GM18498 (cell line): ENCODE measurements at regions not wholly inside any gene's neighbourhood (a gene's known extent, or its start where the extent isn't known, plus 50 kb on each side); places are given as distances from the start of the nearest gene placed in this dataset.

Source experiments
- ATAC-seq: cut with Tn5 transposase; IDR thresholded peaks from one replicate; pipeline ENCODE4 v1.9.1; 2021; ENCODE audit warnings: mild to moderate bottlenecking, moderate library complexity; ENCODE audit not compliant: unreplicated experiment

DNA sequence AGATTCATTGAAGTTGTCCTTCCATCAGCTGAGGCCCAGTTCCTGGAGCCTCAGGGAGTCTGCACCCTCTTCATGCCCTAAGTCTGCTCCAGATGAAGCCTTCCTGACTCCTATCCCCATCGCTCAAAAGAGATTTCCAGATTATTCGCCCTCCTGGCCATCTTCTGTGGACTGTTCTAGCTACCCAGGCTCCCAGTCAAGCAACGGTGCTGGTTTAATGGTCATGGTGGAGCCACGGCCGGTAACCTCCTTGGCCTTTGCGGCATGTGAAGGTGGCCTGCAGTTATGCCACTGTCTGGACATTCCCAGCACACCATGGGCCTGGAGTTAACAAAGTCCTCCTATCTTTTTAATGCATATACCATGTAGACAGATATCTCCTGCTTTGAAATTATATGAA, 140.1 kb upstream of the ASB18 start:
- no peak for ATAC-seq

DNA sequence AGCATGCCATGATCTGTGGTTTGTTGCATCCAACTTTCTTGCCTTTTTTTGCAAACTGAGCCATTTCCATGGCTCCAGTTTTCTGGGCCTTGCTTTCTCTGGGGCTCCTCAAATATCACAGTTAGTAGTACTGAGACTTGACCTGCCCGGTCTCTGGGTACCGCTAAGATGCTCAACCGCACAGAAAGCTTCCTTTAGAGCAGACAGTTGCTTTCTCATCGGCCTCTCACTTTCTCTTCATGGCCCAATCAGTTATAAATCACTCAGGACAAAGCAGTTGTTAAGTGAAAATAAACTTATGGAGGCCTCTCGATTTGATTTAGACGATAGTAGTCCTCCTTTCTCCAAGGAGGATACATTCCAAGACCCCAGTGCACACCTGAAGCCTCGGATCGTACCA, 141.2 kb upstream of the ASB18 start:
- no peak for ATAC-seq

DNA sequence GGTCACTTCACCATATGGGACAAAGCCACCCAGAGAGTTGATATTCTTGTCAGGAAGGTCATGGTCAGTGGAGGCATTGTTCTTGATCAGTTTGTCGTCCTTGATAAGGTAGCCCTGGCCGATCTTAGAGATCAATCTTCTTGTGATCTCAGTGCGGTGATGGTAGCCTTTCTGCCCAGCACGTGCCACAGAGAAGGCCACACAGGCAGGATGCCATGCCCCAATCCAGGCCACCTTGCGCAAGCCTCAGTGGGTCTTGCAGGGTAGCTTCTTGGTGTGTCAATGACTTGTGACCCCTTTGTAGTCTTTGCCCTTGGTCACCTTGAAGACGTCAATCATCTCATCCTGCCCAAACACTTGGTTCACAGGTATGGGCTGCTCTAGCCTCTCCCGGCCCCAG, 143.9 kb upstream of the ASB18 start:
- no peak for ATAC-seq

DNA sequence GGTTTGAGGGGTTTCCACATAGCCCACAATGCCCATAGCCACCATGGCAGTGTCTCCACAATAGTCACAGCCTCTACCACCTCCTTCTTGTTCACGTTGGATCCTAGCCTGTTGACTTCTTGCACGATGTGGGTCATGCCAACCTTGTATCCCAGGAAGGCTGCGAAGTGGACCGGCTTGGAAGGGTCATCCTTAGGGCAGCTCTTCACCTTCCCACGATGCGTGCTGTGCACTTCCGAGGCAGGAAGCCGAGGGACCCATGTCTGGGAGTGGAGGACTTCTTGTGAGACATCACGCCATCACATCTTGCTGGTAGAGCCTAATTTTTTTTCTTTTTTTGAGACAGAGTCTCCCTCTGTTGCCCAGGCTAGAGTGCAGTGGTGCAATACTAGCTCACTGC, 144.6 kb upstream of the ASB18 start:
- ATAC-seq = no peak

DNA sequence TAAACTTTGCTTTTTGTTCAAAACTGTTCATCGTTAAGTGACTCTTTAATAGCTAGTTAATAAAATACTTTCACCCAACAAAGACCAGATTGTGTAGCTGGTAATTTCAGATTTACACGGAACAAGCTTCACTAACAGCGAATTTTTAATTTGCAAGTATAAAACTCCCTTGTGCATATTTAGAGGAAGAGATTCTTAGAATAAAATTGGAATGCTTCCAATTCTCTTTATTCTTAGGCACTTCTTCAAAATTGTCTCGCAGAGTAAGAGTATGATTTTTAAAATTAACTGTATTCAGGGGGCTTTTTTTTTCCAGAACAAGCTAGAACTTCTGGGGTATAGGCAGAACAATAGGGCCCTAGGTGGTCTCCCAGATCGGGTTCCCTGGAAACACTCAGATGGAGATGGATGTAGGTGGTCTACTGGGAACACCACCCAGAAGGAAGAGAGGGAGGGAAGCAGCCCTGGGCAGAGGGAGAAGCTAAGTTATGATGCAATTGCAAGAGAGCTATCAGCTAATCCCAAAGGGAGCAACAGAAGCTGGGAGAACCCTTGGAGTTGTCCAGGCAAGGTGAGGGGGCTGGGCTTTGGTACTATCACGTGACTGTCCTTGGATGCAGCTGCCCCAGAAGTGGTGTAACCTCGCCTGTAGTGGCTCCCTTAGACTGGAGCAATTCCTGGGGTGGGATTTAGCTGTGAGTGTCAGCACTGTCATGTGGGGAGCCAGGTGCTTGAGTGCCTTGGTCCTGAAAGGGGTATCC, 151.7 kb upstream of the ASB18 start:
- ATAC-seq = no peak

DNA sequence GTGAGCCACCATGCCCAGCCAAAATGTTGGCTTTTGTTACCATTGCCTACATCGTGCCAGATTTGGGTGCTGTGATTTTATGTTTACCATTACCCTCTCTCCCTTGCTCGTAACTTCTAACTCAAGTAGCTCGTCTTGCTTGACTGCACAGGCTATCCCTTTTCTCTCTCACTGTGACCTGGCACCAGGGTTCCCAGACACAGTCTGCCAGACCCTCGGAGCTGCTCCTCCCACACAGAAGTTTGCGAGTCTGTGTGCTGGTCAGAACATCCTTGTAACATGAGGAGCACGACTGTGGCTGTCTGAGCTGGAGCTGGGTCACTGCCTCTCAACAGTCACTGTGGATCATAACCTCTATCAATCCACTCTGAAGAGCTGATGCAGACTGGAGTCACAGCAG, 152.5 kb upstream of the ACKR3 start:
- ATAC-seq = no peak

DNA sequence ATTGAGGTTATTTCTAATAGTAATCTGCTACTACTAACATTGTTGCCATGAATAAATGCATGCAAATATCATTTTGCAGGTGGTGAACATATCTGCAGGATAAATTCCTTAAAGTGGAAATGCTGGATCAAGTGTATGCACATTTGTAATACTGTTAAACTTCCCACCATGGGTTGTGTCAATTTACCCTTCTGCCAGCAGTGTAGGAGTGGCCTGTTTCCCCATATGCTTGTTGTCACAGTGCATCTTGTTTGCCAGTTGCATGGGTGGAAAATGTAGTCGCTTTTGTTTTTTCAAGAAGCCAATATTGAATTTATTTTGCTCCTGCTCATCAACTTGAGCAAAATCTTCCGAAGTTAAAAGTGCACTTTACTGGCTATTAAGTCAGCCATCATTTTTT, 139.0 kb upstream of the ACKR3 start:
- no peak for ATAC-seq

DNA sequence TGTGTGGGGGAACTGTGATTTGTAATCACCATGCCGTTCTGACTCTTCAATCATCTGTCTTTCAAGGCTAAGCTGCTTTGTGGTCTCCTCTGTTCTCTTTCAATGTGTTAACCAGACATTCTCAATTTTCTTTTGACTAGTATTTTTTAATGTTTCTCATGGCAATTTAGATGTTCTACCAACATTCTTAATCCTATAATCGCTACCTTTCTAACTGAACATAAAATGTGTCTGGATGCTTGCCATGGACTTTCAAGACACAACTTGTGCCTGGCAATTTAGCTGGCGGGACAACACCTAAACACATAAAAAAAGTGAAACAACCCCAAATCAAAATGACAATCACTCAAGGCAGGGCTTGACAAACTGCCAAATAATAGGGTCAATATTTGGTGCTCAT, 135.0 kb upstream of the ACKR3 start:
- no peak for ATAC-seq

DNA sequence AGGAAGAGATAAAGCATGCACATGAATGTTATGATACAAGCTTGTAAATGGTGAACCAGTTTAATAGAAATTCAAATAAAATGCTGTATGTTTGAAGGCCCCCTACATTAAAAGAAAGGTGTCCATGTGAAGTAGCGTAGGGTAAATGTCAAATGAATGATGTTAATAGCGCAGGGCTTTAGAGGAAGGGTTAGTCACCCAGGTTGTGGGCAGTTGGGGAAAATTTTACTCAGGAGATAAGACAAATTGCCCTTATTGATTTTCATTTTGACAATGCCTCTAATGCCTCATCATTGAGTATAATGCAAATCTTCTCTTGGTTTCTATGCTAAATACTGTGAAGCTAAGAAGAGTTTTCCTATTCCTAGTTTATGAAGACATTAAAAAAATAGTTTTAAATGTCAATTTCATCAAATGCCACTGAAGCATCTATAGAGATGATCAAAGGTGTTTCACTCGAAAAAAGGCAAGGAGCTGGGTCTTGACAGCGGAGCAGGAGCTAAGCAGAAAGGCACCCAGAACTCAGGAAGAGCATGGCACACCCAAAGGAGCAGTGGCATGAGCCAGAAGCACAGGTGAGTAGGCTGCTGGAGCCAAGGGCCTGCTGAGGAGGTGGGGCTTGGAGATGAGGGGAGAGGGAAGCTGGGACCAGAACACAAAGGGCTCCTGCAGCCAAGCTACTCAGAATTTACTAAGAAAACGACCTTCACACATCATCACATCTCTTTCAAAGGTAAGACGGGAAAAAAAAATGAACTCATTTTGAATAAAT, 129.3 kb upstream of the ACKR3 start:
- no peak for ATAC-seq

DNA sequence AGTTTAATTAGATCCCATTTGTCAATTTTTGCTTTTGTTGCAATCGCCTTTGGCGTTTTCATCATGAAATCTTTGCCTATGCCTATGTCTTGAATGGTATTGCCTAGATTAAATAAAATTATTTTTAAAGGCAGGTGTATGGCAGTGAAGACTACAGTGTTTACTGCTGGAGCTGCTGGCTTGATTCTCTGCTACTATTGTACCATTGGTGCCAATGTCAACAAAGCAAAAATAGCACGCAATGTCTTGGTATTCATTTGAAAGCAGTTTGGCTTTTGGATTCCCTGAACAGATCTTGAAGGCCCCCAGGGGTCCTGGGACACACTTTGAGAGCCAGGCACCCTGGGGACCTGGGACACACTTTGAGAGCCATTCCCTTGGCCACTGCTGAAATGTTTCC, 125.4 kb upstream of the ACKR3 start:
- no peak for ATAC-seq

DNA sequence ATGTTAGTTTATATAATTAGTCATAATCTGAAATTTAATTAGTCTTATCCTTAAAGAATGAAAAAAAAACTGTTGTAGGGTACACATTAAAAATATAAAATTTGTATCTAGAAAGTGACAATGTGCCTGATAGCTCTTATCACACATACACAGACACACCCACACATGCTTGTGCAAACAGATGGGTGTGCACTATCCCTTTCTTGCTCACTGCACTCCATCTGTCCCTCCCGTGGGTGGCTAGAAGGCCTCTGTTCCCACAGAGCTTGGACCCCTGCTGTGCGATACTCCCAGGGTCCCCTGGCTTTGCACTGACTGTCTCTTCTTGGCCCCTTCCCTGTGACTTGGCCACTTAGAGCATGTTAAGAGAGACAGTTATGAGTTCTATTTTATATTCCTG, 123.9 kb upstream of the ACKR3 start:
- no peak for ATAC-seq

DNA sequence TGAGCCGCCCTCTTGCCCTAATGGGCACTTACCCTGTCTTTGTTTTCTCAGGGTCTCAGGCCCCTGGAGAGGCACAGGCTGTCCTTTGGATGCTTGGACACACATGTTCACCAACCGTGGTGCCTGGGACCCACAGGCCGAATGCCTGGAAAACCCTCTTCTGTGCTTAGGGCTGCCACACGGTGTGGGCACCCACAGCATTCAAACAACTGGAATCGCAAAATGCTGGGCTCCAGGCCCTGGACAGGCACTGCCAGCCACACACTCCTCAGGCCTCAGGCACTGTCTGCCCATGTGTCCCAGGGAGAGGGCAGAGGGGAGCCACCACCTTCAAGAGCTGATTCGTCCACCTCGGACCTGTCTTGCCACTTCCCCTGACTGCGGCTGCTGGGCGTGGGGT, 123.1 kb upstream of the ACKR3 start:
- ATAC-seq = no peak

DNA sequence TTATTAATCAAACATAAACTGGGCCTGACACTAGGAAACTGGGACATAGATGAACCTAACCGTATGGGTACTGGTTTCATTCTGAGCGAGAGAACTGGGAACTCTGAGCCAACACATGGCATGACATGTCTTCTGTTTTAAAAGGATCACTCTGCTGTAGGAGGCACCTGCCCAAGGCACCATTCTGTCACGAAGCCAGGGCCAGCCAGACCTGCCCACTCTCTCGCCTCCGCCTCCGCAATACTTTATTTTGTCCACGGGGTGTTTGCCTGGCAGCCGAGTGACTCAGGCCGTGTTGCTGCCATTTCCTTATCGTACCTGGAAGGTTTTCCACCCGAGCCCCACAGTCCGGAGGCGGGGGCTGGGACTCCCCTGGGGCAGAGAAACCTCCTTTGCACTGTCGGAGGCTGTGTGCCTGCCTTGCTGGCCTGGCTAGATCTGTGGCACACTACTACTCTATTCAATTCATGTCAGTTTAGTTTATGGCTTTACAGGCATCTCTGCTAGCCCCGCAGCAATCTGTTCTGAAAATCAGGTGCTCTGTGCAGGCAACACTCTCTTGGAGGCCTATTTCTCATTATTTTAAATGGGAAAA, 120.4 kb upstream of the ACKR3 start:
- no peak for ATAC-seq

DNA sequence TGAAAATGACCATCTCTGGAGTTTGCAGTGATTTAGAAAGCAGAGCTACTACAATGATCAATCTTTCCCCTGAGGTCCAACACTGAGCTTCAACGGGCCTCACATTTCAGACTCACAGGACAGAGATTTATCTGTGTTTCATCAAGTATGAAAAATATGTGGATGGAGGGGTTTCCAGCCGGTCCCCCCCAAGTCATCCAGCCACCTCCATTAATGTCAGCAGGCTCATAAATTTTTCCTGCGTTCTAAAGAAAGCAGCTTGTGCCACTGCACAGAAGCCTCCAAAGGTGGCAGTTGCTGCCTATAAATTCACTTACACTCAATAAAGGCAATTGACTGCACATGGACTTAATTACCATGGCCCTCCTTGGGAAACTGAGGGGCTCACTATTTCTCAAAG, 117.4 kb upstream of the ACKR3 start:
- ATAC-seq = no peak

DNA sequence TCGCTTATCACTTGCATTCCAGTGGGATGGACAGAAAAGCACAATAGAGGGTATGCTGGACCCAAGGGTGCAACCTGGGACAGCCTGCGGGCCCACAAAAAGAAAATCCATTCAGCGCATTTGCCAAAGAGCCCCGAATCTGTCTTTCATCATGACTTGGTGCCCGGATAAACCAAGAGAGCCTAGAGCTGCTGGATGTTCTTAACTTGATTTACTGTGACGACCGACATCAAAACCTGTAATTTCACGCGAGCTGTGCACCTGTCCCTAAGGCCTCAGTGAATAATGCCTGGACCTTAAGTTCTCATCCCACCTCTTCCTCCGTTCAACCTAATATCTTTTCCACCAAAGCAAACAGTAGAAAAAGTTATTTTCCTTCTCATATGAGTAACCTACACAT, 115.5 kb upstream of the ACKR3 start:
- ATAC-seq = no peak

DNA sequence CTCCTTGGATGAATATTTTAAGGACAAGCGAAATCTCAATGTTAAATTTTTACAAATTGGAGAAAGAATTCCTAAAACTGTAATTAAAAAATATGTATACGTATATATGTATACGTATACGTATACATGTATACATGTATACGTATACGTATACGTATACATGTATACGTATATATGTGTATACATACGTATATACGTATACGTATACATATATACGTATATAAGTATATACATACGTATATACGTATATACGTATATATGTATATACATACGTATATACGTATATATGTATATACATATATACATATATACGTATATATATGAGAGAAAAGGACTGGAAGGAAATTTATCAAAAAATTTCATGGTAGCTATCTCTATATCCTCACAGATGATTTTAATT, 110.2 kb upstream of the ACKR3 start:
- ATAC-seq = no peak

DNA sequence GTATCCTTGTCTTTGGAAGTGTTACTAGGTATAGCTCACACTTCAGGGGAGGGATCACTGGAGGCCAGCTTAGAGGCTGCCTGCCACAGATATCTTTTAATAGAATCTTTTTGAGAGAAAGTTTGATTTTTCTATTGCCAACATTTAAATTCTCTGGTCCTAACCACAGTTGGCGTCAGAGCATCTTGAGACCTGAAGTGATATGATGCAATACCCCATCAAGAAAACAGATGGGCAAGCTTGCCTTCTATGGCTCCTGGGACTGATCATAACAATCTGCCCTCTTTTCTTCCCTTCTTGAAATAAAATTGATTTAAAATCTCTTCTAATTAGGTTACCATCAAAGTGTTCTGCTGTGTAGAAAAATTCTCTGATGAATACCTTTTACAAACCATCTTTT, 105.5 kb upstream of the ACKR3 start:
- ATAC-seq = no peak

DNA sequence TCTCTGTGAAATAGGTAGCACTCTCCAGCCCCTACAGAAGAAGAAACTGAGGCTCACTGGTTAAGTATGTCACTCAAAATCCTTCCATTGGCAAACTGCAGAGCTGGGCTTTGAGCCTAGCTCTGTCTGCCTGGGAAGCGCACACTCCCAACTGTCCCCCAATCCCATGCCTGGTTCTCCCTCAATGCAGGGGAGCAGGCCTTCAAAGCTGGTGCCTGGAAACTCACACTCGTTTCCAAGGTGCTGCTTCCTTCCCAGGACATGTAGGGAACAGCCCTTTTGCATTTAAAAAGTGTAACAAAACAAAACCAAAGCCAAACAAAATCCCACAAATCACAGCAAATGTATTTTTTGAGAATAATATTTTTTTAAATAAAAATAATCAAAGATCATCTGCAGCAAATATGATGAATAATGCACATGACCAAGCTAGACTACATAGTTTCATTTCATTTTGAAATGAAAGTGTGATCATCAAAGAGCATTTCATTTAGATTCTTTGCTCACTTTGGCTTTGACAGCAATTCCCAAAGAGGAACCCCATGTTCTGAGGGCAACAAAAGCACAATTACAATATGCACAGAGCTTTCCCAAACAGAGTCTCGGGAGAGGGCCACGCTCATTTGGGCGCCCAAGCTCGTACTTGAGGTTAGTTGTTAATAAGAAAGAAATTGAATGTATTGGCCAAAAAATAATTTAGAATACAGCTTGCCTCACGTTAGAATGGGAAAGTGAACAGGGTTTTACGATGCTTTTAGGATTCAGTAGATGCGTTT, 96.7 kb upstream of the ACKR3 start:
- no peak for ATAC-seq

DNA sequence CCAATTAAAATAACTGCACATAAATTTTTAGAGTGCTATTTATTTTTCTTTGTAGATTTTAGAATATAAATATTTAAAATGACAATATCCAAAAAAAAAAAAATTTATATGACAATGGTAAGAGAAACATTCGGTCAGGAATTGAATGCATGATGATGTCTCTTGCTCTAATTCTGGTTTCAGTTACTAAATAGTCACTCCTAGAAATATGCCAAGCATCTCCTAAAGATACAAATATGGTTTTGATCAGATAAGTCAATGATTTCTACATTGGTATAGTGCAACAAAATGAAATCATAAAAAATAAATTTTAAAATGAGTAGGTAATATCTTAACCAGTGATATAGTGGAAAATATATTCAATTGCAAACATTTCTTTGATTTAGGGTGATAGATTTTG, 95.9 kb upstream of the ACKR3 start:
- ATAC-seq = no peak

DNA sequence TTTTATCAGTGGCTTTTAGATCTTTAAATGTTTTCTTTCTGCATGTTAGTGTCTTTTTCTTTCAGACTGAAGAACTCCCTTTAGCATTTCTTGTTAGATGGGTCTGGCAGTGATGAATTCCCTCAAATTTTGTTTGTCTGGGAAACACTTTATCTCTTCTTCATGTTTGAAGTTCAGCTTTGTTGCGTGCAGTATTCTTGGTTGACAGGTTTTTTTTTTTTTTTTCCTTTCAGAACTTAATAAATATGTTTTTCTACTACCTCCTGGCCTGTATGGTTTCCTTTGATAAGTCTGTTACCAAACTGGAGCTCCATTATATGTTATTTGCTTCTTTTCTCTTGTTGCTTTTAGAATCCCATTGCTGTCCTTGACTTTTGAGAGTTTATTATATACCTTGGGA, 89.8 kb upstream of the ACKR3 start:
- no peak for ATAC-seq

DNA sequence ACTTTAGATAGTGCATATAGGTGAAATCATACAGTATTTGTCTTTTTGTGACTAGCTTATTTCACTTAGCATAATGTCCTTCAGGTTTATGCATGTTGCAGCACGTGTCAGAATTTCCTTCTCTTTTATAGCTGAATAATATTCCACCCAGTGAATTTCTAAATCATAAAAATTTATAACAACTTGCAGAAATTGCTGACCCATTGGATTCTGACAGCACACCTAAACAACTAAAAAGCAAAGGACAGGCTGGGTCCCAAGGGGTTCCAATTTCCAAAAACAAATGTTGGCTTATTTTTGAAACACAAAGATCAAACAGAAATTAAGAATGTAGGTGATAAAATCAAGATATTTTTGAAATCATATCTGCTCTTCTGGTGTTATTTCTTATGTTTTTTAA, 86.5 kb upstream of the ACKR3 start:
- no peak for ATAC-seq

DNA sequence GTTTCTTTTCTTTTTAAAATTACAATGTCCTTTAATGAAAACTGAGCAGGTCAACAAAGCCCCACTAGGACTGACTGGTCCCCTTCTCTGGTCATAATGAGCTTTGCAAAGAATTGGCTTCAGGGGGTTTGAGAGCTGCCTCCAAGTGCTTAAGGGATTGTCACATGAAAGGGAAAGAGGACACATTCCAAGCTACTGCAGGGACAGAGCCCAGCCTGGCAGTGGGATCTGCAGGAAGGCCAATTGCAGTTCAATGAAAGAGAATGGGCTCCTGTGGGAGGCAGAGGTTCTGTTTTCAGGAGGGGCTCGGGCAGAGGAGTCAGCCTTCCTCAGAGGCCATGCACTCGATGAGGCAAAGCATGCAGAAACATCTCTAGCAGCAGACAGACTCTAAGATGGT, 84.1 kb upstream of the ACKR3 start:
- no peak for ATAC-seq
